ENCODE measurements at regions not wholly inside any gene's neighbourhood (a gene's known extent, or its start where the extent isn't known, plus 50 kb on each side); places are given as distances from the start of the nearest gene placed in this dataset.

DNA sequence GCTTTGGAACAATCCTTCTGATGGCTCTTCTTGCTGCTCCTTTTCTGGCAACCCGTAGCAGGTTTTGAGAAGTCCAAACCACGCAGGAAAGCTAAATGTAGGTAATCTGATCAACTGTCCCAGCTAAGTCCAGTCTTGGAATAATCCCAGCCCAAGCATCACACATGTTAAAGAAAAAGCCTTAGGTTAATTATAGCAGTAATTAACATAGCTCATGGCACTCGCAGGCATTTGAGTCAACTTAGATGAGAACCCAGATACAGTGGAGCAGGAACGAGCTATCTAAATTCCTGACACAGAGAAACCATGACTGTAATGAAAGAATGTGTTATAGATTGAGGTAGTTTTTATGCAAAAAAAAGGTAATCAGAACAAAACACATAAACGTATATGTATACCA, 844.8 kb downstream of the CDH9 start:
- H3K9ac ChIP-seq: no peak overlapping the region
- no peaks in the 10 kb centered on the region for H3K36me3 ChIP-seq (ENCODE audit: control insufficient read depth, insufficient read depth, low read length)
- no peaks in the 10 kb centered on the region for H3K9me3 ChIP-seq (ENCODE audit: control insufficient read depth, low read length)
- no peak overlapping the region for H3K27ac ChIP-seq
- no peaks in the 10 kb centered on the region for H3K79me2 ChIP-seq
- no peak overlapping the region for H2AFZ ChIP-seq
- no peak overlapping the region for H3K4me2 ChIP-seq (ENCODE audit: low read length)
- H3K27me3 ChIP-seq (ENCODE audit: control insufficient read depth, insufficient read depth, low read length): no peaks in the 10 kb centered on the region
- TF ChIP-seq, protein P1, sequence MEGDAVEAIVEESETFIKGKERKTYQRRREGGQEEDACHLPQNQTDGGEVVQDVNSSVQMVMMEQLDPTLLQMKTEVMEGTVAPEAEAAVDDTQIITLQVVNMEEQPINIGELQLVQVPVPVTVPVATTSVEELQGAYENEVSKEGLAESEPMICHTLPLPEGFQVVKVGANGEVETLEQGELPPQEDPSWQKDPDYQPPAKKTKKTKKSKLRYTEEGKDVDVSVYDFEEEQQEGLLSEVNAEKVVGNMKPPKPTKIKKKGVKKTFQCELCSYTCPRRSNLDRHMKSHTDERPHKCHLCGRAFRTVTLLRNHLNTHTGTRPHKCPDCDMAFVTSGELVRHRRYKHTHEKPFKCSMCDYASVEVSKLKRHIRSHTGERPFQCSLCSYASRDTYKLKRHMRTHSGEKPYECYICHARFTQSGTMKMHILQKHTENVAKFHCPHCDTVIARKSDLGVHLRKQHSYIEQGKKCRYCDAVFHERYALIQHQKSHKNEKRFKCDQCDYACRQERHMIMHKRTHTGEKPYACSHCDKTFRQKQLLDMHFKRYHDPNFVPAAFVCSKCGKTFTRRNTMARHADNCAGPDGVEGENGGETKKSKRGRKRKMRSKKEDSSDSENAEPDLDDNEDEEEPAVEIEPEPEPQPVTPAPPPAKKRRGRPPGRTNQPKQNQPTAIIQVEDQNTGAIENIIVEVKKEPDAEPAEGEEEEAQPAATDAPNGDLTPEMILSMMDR (IDR thresholded peaks at IDR 0.05): no peak
- H3K4me1 ChIP-seq: no peaks in the 10 kb centered on the region
- no peak overlapping the region for H3K4me3 ChIP-seq (ENCODE audit: low read depth, low read length)

DNA sequence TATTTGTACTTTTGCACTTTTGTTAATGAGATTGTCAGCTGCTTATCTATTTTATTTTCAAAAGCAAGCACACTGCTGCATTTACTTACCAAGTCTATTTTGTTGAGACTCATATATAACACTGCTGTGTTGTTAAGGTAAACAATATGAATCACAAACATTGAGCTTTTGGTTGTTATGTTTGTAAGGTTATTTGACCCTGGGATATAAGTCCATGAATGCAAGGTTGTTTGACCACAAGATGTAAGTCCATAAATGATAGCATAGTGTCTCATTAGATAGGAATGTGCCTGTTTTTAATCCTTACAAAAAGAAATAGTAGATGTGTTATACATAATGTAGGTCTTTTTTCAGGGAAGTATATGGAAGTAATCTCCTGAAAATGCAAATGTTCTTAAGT, 845.9 kb downstream of the CDH9 start:
- TF ChIP-seq, protein P1 (IDR thresholded peaks at IDR 0.05): no peak
- Histone ChIP-seq H3K27me3 (ENCODE audit: control insufficient read depth, insufficient read depth, low read length) (no peaks in the 10 kb centered on the region), H2AFZ (no peak overlapping the region), H3K4me2 (ENCODE audit: low read length) (no peak overlapping the region), H3K9me3 (ENCODE audit: control insufficient read depth, low read length) (no peaks in the 10 kb centered on the region), H3K36me3 (ENCODE audit: control insufficient read depth, insufficient read depth, low read length) (no peaks in the 10 kb centered on the region), H3K79me2 (no peaks in the 10 kb centered on the region), H3K9ac (no peak overlapping the region), H3K27ac (no peak overlapping the region), H3K4me3 (ENCODE audit: low read depth, low read length) (no peak overlapping the region), H3K4me1 (no peaks in the 10 kb centered on the region)

DNA sequence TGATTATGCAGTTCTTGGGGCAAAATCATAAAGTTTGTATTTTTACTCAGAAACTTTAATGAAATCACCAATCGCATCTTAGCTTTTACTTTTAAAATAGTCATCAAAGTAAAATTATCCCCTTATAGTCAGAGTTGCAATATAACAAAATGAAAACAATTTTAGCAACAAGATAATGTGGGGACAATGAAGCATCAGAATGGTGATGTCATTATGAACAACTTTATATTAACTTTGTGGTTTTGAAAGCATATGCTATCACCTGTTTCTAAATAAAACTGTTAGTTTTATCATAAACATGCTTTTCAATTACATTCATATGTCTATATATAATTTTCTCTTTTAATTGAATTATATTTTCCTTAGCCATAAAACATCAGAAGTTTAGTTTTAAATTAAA, 856.8 kb downstream of the CDH9 start:
- H3K79me2 ChIP-seq: no peaks in the 10 kb centered on the region
- H3K9ac ChIP-seq: no peak overlapping the region
- H3K9me3 ChIP-seq (ENCODE audit: control insufficient read depth, low read length): no peaks in the 10 kb centered on the region
- no peak overlapping the region for H2AFZ ChIP-seq
- no peaks in the 10 kb centered on the region for H3K27me3 ChIP-seq (ENCODE audit: control insufficient read depth, insufficient read depth, low read length)
- no peaks in the 10 kb centered on the region for H3K4me1 ChIP-seq
- TF ChIP-seq, protein P1 (IDR thresholded peaks at IDR 0.05): no peak
- no peak overlapping the region for H3K4me2 ChIP-seq (ENCODE audit: low read length)
- no peaks in the 10 kb centered on the region for H3K36me3 ChIP-seq (ENCODE audit: control insufficient read depth, insufficient read depth, low read length)
- no peak overlapping the region for H3K27ac ChIP-seq
- no peak overlapping the region for H3K4me3 ChIP-seq (ENCODE audit: low read depth, low read length)

DNA sequence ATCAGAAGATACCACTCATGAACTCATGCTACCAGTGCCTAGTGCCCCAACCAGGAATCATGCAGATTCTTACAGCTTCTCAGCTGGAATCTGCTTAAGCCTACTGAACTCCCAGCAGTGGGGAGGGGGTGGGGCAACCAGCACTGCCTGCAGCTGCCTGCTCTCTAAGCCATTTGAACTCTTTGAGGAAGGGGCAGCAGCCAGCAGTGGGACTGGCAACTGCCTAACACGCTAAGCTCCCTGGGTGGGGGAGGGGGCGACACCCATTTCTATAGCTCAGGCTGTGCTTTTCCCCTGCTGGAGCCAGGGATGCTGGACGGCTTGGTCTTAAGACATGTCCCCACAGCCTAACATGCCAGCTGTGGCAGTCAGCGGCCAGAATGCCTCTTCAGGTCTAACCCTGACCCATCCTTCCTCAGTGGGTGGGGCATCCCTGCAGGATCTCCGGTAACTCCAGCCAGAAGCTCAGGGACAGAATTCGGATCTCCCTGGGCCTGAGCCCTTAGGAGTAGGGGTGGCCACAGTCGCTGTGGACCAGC, 889.7 kb downstream of the CDH9 start:
- H3K36me3 ChIP-seq (ENCODE audit: control insufficient read depth, insufficient read depth, low read length): no peaks in the 10 kb centered on the region
- no peaks in the 10 kb centered on the region for H3K9me3 ChIP-seq (ENCODE audit: control insufficient read depth, low read length)
- H3K4me3 ChIP-seq (ENCODE audit: low read depth, low read length): no peak overlapping the region
- no peaks in the 10 kb centered on the region for H3K4me1 ChIP-seq
- no peak overlapping the region for H3K9ac ChIP-seq
- no peaks in the 10 kb centered on the region for H3K79me2 ChIP-seq
- no peaks in the 10 kb centered on the region for H3K27me3 ChIP-seq (ENCODE audit: control insufficient read depth, insufficient read depth, low read length)
- H3K27ac ChIP-seq: no peak overlapping the region
- H3K4me2 ChIP-seq (ENCODE audit: low read length): no peak overlapping the region
- no peak overlapping the region for H2AFZ ChIP-seq
- TF ChIP-seq, protein P1 (IDR thresholded peaks at IDR 0.05): no peak

DNA sequence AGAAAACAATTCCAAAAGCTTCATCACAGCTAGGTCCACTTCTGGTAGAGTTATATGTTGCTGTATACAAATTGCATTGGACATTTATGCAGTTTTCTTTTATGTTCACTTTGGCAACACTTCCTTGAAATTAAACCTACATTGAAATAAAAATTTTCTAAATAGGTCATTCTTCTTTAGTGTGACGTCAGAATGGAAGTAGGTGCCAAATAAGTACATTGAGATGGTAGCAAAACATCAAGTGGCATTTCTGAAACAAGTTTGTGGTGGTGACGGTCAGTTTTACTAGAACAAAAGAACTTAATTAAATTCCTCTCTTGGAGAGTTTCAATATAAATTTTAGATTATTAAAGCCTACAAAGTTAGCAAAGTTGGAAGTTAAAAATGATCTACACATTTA, 895.1 kb downstream of the CDH9 start:
- Histone ChIP-seq H3K79me2 (no peaks in the 10 kb centered on the region), H3K9me3 (ENCODE audit: control insufficient read depth, low read length) (no peaks in the 10 kb centered on the region), H3K9ac (no peak overlapping the region), H3K27ac (no peak overlapping the region), H3K27me3 (ENCODE audit: control insufficient read depth, insufficient read depth, low read length) (no peaks in the 10 kb centered on the region), H3K36me3 (ENCODE audit: control insufficient read depth, insufficient read depth, low read length) (no peaks in the 10 kb centered on the region), H3K4me2 (ENCODE audit: low read length) (no peak overlapping the region), H3K4me1 (no peaks in the 10 kb centered on the region), H2AFZ (no peak overlapping the region), H3K4me3 (ENCODE audit: low read depth, low read length) (no peak overlapping the region)
- TF ChIP-seq, protein P1 (IDR thresholded peaks at IDR 0.05): no peak

Measured in parathyroid adenoma (tissue), 2 donors.